BLaER1 treated with 17β-estradiol and CSF1 and Interleukin-3, amounts not matched to agents 10 nM and 100 nM (cell line): ENCODE measurements at regions not wholly inside any gene's neighbourhood (a gene's known extent, or its start where the extent isn't known, plus 50 kb on each side); places are given as distances from the start of the nearest gene placed in this dataset.

Source experiments
- H3K27ac ChIP-seq, 11 experiments: shearing (Covaris generic); formaldehyde crosslinking; 2 replicates each; pipeline ENCODE4 v1.8.1; 2022
- H3K27me3 ChIP-seq, 11 experiments: shearing (Covaris generic); formaldehyde crosslinking; 2 replicates each; pipeline ENCODE4 v1.8.1; 2022
- H3K36me3 ChIP-seq, 11 experiments: shearing (Covaris generic); formaldehyde crosslinking; 2 replicates each; pipeline ENCODE4 v1.8.1; 2022
- H3K4me1 ChIP-seq, 10 experiments: shearing (Covaris generic); formaldehyde crosslinking; 2 replicates each; pipeline ENCODE4 v1.8.1; 2022
- H3K4me2 ChIP-seq, 11 experiments: shearing (Covaris generic); formaldehyde crosslinking; 2 replicates each; pipeline ENCODE4 v1.8.1; 2022
- H3K4me3 ChIP-seq, 10 experiments: shearing (Covaris generic); formaldehyde crosslinking; 2 replicates each; pipeline ENCODE4 v1.8.1; 2022
- H3K9ac ChIP-seq, 11 experiments: shearing (Covaris generic); formaldehyde crosslinking; 2 replicates each; pipeline ENCODE4 v1.8.1; 2022
- H3K9me3 ChIP-seq, 11 experiments: shearing (Covaris generic); formaldehyde crosslinking; replicated peaks in 1 of 11; 2 replicates each; pipeline ENCODE4 v1.8.1; 2022
- H4K20me1 ChIP-seq, 11 experiments: shearing (Covaris generic); formaldehyde crosslinking; 2 replicates each; pipeline ENCODE4 v1.8.1; 2022
- Cebpa-rat ChIP-seq, 11 experiments: shearing (Covaris generic); IDR thresholded peaks; 2 replicates each; pipeline ENCODE4 v1.8.1; 2022

GRCh38 chr15:70400766-70401541, 303.2 kb upstream of the TLE3 start:
- no peak for TF ChIP-seq Cebpa-rat (IDR thresholded peaks at IDR 0.05)
- Histone ChIP-seq H3K36me3 (no peaks in the 10 kb centered on the region), H3K4me1 (no peaks in the 10 kb centered on the region), H3K9me3 (peaks cover 0 to 6% (median 0%) of the 10 kb centered on the region in 11 experiments; a peak in 6 of 22 replicates), H3K4me2 (no peak overlapping the region), H4K20me1 (no peaks in the 10 kb centered on the region), H3K27me3 (no peaks in the 10 kb centered on the region; a peak in 1 of 22 replicates), H3K4me3 (no peak overlapping the region), H3K9ac (no peak overlapping the region), H3K27ac (no peak overlapping the region)

GRCh38 chr15:70399204-70399603, 301.5 kb upstream of the TLE3 start:
- no peak for TF ChIP-seq Cebpa-rat (IDR thresholded peaks at IDR 0.05)

GRCh38 chr15:70398694-70399093, 301.0 kb upstream of the TLE3 start:
- Histone ChIP-seq H3K4me2 (no peak overlapping the region), H3K27me3 (peaks cover 0 to 5% (median 0%) of the 10 kb centered on the region in 11 experiments; a peak in 2 of 22 replicates), H3K9me3 (no peaks in the 10 kb centered on the region), H3K4me1 (peaks cover 0 to 13% (median 10%) of the 10 kb centered on the region in 10 experiments; a peak in 14 of 20 replicates), H3K27ac (no peak overlapping the region), H3K4me3 (no peak overlapping the region), H3K9ac (no peak overlapping the region), H4K20me1 (no peaks in the 10 kb centered on the region; a peak in 1 of 22 replicates), H3K36me3 (no peaks in the 10 kb centered on the region)
- TF ChIP-seq Cebpa-rat (IDR thresholded peaks at IDR 0.05), result no peak

More at GRCh38 chr15:70399204-70399603, 301.5 kb upstream of the TLE3 start:
- Histone ChIP-seq H3K27me3 (peaks cover 0 to 3% (median 0%) of the 10 kb centered on the region in 11 experiments; a peak in 2 of 22 replicates), H4K20me1 (no peaks in the 10 kb centered on the region), H3K4me2 (no peak overlapping the region), H3K9me3 (no peaks in the 10 kb centered on the region), H3K4me3 (no peak overlapping the region), H3K9ac (no peak overlapping the region), H3K36me3 (no peaks in the 10 kb centered on the region), H3K4me1 (peaks cover 0 to 10% (median 8%) of the 10 kb centered on the region in 10 experiments; a peak in 14 of 20 replicates), H3K27ac (no peak overlapping the region)

- no peaks in the 10 kb centered on the region for H3K36me3 ChIP-seq
- no peak overlapping the region for H3K27ac ChIP-seq
- no peak for TF ChIP-seq Cebpa-rat (IDR thresholded peaks at IDR 0.05)
- no peak overlapping the region for H3K4me3 ChIP-seq
- H3K27me3 ChIP-seq, result peaks cover 0 to 5% (median 0%) of the 10 kb centered on the region in 11 experiments; a peak in 1 of 22 replicates
- peaks cover 0 to 13% (median 10%) of the 10 kb centered on the region in 10 experiments; a peak in 14 of 20 replicates for H3K4me1 ChIP-seq
- no peaks in the 10 kb centered on the region for H3K9me3 ChIP-seq
- H3K9ac ChIP-seq, result no peak overlapping the region
- H3K4me2 ChIP-seq, result no peak overlapping the region
- no peaks in the 10 kb centered on the region; a peak in 1 of 22 replicates for H4K20me1 ChIP-seq
These were observed 299.1 kb upstream of the TLE3 start for GRCh38 chr15:70396807-70397206.

GRCh38 chr15:70395164-70395563, 297.4 kb upstream of the TLE3 start:
- no peak overlapping the region for H3K9ac ChIP-seq
- TF ChIP-seq Cebpa-rat (IDR thresholded peaks at IDR 0.05), result no peak
- peaks cover 0 to 5% (median 0%) of the 10 kb centered on the region in 11 experiments; a peak in 1 of 22 replicates for H3K27me3 ChIP-seq
- peaks cover 0 to 10% (median 0%) of the 10 kb centered on the region in 11 experiments; a peak in 7 of 22 replicates for H3K9me3 ChIP-seq
- H3K4me3 ChIP-seq, result no peak overlapping the region
- peaks cover 0 to 13% (median 10%) of the 10 kb centered on the region in 10 experiments; a peak in 14 of 20 replicates for H3K4me1 ChIP-seq
- H3K27ac ChIP-seq, result no peak overlapping the region
- no peaks in the 10 kb centered on the region for H3K36me3 ChIP-seq
- H4K20me1 ChIP-seq, result no peaks in the 10 kb centered on the region; a peak in 1 of 22 replicates
- H3K4me2 ChIP-seq, result peak overlapping the region in 6 of 11 experiments; percentile 12 to 49 (median 33); a peak in 5 of 22 replicates

GRCh38 chr15:70390723-70391122, 293.0 kb upstream of the TLE3 start:
- no peak overlapping the region for H3K4me2 ChIP-seq
- H3K4me3 ChIP-seq, result no peak overlapping the region
- H3K9ac ChIP-seq, result no peak overlapping the region
- H3K27ac ChIP-seq, result no peak overlapping the region
- no peaks in the 10 kb centered on the region for H3K36me3 ChIP-seq
- no peak for TF ChIP-seq Cebpa-rat (IDR thresholded peaks at IDR 0.05)
- H3K4me1 ChIP-seq, result peaks cover 0 to 13% (median 10%) of the 10 kb centered on the region in 10 experiments; a peak in 14 of 20 replicates
- H3K27me3 ChIP-seq, result peaks cover 0 to 5% (median 0%) of the 10 kb centered on the region in 11 experiments; a peak in 1 of 22 replicates
- no peaks in the 10 kb centered on the region; a peak in 1 of 22 replicates for H4K20me1 ChIP-seq
- H3K9me3 ChIP-seq, result peaks cover 0 to 10% (median 0%) of the 10 kb centered on the region in 11 experiments; a peak in 7 of 22 replicates

GRCh38 chr15:70387993-70388392, 290.3 kb upstream of the TLE3 start:
- Histone ChIP-seq H3K9me3 (peaks cover 0 to 10% (median 0%) of the 10 kb centered on the region in 11 experiments; a peak in 7 of 22 replicates), H3K9ac (no peak overlapping the region), H3K4me2 (no peak overlapping the region), H3K36me3 (no peaks in the 10 kb centered on the region), H4K20me1 (no peaks in the 10 kb centered on the region), H3K4me1 (no peaks in the 10 kb centered on the region), H3K4me3 (no peak overlapping the region), H3K27ac (no peak overlapping the region), H3K27me3 (no peaks in the 10 kb centered on the region)
- no peak for TF ChIP-seq Cebpa-rat (IDR thresholded peaks at IDR 0.05)

- Histone ChIP-seq H3K4me2 (no peak overlapping the region), H4K20me1 (no peaks in the 10 kb centered on the region), H3K27ac (no peak overlapping the region), H3K9ac (no peak overlapping the region), H3K36me3 (no peaks in the 10 kb centered on the region), H3K4me3 (no peak overlapping the region), H3K9me3 (peaks cover 0 to 14% (median 2%) of the 10 kb centered on the region in 11 experiments; a peak in 11 of 22 replicates), H3K27me3 (no peaks in the 10 kb centered on the region), H3K4me1 (no peaks in the 10 kb centered on the region)
- TF ChIP-seq Cebpa-rat (IDR thresholded peaks at IDR 0.05), result no peak
These were observed 289.4 kb upstream of the TLE3 start for GRCh38 chr15:70387081-70387480.

- Histone ChIP-seq H3K4me3 (no peak overlapping the region), H3K4me2 (no peak overlapping the region), H3K4me1 (no peaks in the 10 kb centered on the region), H3K9me3 (peaks cover 0 to 13% (median 4%) of the 10 kb centered on the region in 11 experiments; a peak in 11 of 22 replicates), H3K36me3 (no peaks in the 10 kb centered on the region), H4K20me1 (no peaks in the 10 kb centered on the region), H3K27ac (no peak overlapping the region), H3K9ac (no peak overlapping the region), H3K27me3 (no peaks in the 10 kb centered on the region)
- no peak for TF ChIP-seq Cebpa-rat (IDR thresholded peaks at IDR 0.05)
These were observed 288.0 kb upstream of the TLE3 start for GRCh38 chr15:70385711-70386110.
